Endothelial cell of umbilical vein (primary cell): ENCODE measurements at regions not wholly inside any gene's neighbourhood (a gene's known extent, or its start where the extent isn't known, plus 50 kb on each side); places are given as distances from the start of the nearest gene placed in this dataset.

Experiments used
- BruUV-seq: library from RNA; stranded (reverse); fragments of 400-500 nt; replicated peaks from 2 replicates; lab custom pipeline; 2021; lab: Mats Ljungman, UMichigan
- CTCF ChIA-PET: fragments of 300-600, 350-600 bp; sonication (Branson Sonifier 250); formaldehyde crosslinking; loops from one replicate; lab custom pipeline; 2021; ENCODE audit warnings: antibody characterized with exemption, inconsistent platforms; lab: Charles Lee
- POLR2A ChIA-PET: fragments of 300-600, 350-600 bp; sonication (Branson Sonifier 250); formaldehyde crosslinking; loops from one replicate; lab custom pipeline; 2021; ENCODE audit warnings: antibody characterized with exemption, inconsistent platforms; lab: Charles Lee
- DNase-seq: peaks from one replicate; pipeline ENCODE4 v3.0.0-alpha.2; 2011; ENCODE audit warnings: low read depth, low spot score
- FAIRE-seq: peaks from 2 replicates; lab custom pipeline; 2011; peaks lifted over from hg19 to GRCh38; lab: Jason Lieb, UNC
- H2AFZ ChIP-seq: 2 replicates; pipeline ENCODE4 v1.6.0; 2012; ENCODE audit warnings: low read depth, low read length, control low read depth, inconsistent platforms
- H3K27ac ChIP-seq: 2 replicates; pipeline ENCODE4 v1.5.1; 2011; ENCODE audit warnings: low read depth, mild to moderate bottlenecking, control low read depth, low read length, moderate library complexity; ENCODE audit not compliant: insufficient read depth
- H3K27me3 ChIP-seq, 2 experiments: 2 replicates each; pipeline versions ENCODE4 v1.6.0 to v1.6.1; 2011; ENCODE audit warnings: low read length in 2 of 2, mixed read lengths in 1 of 2; ENCODE audit not compliant: control insufficient read depth in 2 of 2, insufficient read depth in 2 of 2
- H3K36me3 ChIP-seq, 2 experiments: 2 replicates in 1 of 2; 3 replicates in 1 of 2; pipeline ENCODE4 v1.5.1; 2011; ENCODE audit warnings: low read length in 2 of 2, mild to moderate bottlenecking in 1 of 2, moderate library complexity in 1 of 2; ENCODE audit not compliant: control insufficient read depth in 2 of 2, insufficient read depth in 2 of 2; ENCODE audit errors: extremely low read depth in 1 of 2
- H3K4me1 ChIP-seq: 3 replicates; pipeline ENCODE4 v1.5.1; 2011; ENCODE audit warnings: mild to moderate bottlenecking, low read length; ENCODE audit not compliant: control insufficient read depth, insufficient read depth; ENCODE audit errors: extremely low read depth
- H3K4me2 ChIP-seq: 2 replicates; pipeline ENCODE4 v1.6.1; 2011; ENCODE audit warnings: low read length, control low read depth, mixed read lengths; ENCODE audit not compliant: insufficient read depth
- H3K4me3 ChIP-seq, 3 experiments: fragments of 200-600 bp in 1 of 3; sonication (generic), shearing (Covaris generic) in 1 of 3; replicated peaks in 1 of 3; 2 replicates each; pipeline ENCODE4 v1.5.1; 2011 to 2016; ENCODE audit warnings: control low read depth in 3 of 3, low read length in 3 of 3, mild to moderate bottlenecking in 2 of 3, inconsistent platforms in 1 of 3, low read depth in 1 of 3, moderate library complexity in 1 of 3; ENCODE audit not compliant: insufficient read depth in 1 of 3
- H3K79me2 ChIP-seq: 2 replicates; pipeline ENCODE4 v1.6.0; 2012; ENCODE audit warnings: low read length, inconsistent platforms; ENCODE audit not compliant: control insufficient read depth, insufficient read depth
- H3K9ac ChIP-seq: replicated peaks from 2 replicates; pipeline ENCODE3; 2011; ENCODE audit warnings: low read length, control low read depth; ENCODE audit not compliant: insufficient read depth; ENCODE audit errors: extremely low read depth
- H3K9me1 ChIP-seq: replicated peaks from 3 replicates; pipeline ENCODE4 v1.6.0; 2011; ENCODE audit warnings: mild to moderate bottlenecking, low read length; ENCODE audit not compliant: control insufficient read depth, insufficient read depth; ENCODE audit errors: extremely low read depth
- H3K9me3 ChIP-seq: replicated peaks from 2 replicates; pipeline ENCODE4 v1.5.1; 2012; ENCODE audit warnings: low read length, inconsistent platforms; ENCODE audit not compliant: control insufficient read depth, insufficient read depth
- H4K20me1 ChIP-seq: replicated peaks from 2 replicates; pipeline ENCODE3; 2011; ENCODE audit warnings: mild to moderate bottlenecking, low read length; ENCODE audit not compliant: control insufficient read depth, insufficient read depth; ENCODE audit errors: extremely low read depth
- EZH2 ChIP-seq: IDR thresholded peaks from 2 replicates; pipeline ENCODE4 v1.6.1; 2012; ENCODE audit warnings: borderline replicate concordance, low read depth, mild to moderate bottlenecking, moderate library complexity, low read length, inconsistent platforms; ENCODE audit not compliant: severe bottlenecking
- FOS ChIP-seq: IDR thresholded peaks from 2 replicates; pipeline ENCODE4 v1.6.1; 2011; ENCODE audit warnings: mild to moderate bottlenecking, low read length, moderate library complexity, borderline replicate concordance; ENCODE audit not compliant: insufficient read depth
- GATA2 ChIP-seq: IDR thresholded peaks from 2 replicates; pipeline ENCODE4 v1.7.0; 2011; ENCODE audit warnings: low read depth, mild to moderate bottlenecking, moderate library complexity, mixed read lengths, low read length; ENCODE audit not compliant: insufficient read length, insufficient read depth
- JUN ChIP-seq: IDR thresholded peaks from 2 replicates; pipeline ENCODE4 v1.6.1; 2011; ENCODE audit warnings: borderline replicate concordance, low read depth; ENCODE audit not compliant: insufficient read length, insufficient read depth
- MYC ChIP-seq: IDR thresholded peaks from one replicate; pipeline ENCODE4 v1.6.1; 2011; ENCODE audit warnings: mild to moderate bottlenecking, low read depth, low read length
- POLR2A ChIP-seq: IDR thresholded peaks from 2 replicates; pipeline ENCODE4 v1.6.1; 2012; ENCODE audit warnings: low read depth, mild to moderate bottlenecking, control low read depth, low read length
- POLR2AphosphoS5 ChIP-seq: IDR thresholded peaks from 2 replicates; pipeline ENCODE4 v1.6.1; 2012; ENCODE audit warnings: low read depth, mild to moderate bottlenecking, control low read depth, low read length, moderate library complexity; ENCODE audit not compliant: insufficient read depth
- dilution Hi-C: fragments of 300-500 bp; cut with MboI; formaldehyde crosslinking; loops from one replicate; pipeline ENCODE4 v1.15.0; 2019; ENCODE audit warnings: low sequenced_read_pairs; ENCODE audit not compliant: extremely low pct_ligation_motif_present
- intact Hi-C: fragments of 100-400 bp; cut with micrococcal nuclease; formaldehyde crosslinking; loops from one replicate; pipeline ENCODE4 v1.10.0; 2022
- TF ChIP-seq, protein P1 (sequence below), 2 donors: IDR thresholded peaks; 1 replicate in 1 of 2; 2 replicates in 1 of 2; pipeline ENCODE4 v1.5.1; 2011; ENCODE audit warnings: low read length in 2 of 2, mild to moderate bottlenecking in 2 of 2, moderate library complexity in 2 of 2, control low read depth in 1 of 2, inconsistent platforms in 1 of 2, low read depth in 1 of 2; ENCODE audit not compliant: insufficient read depth in 1 of 2; ENCODE audit errors: extremely low read depth in 1 of 2
- TF ChIP-seq, protein P2 (sequence below): IDR thresholded peaks from 2 replicates; pipeline ENCODE4 v1.6.1; 2011; ENCODE audit not compliant: insufficient read depth, insufficient read length

DNA sequence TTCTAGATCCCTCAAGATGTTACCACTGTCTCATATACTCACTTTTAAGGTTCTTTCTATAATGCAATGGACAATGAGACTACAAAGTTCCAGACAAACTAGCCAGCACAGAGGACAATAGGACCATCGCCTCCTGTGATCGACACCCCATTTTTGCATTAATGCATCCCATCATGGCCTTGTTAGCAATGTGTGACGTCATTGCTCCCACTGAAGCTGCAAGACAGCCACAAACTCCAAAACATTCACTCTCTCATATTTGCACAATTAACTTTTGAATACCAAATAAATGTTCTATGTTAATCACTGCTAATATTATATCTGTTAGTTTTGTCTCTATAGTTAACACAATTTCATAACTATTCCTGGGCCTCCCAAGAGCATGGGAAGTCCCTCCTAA is 88.8 kb upstream of the TMEM72 start:
- Histone ChIP-seq H3K36me3 (no peaks in the 10 kb centered on the region), H3K27me3 (no peaks in the 10 kb centered on the region), H3K4me3 (no peak overlapping the region), H4K20me1 (no peaks in the 10 kb centered on the region), H3K9me3 (no peaks in the 10 kb centered on the region), H3K9me1 (no peaks in the 10 kb centered on the region), H2AFZ (no peak overlapping the region), H3K4me1 (no peaks in the 10 kb centered on the region), H3K79me2 (no peaks in the 10 kb centered on the region), H3K4me2 (no peak overlapping the region), H3K9ac (no peak overlapping the region), H3K27ac (no peak overlapping the region)
- DNase-seq (no peak), FAIRE-seq (no peak)
- ChIA-PET CTCF (no interaction called here), POLR2A (no interaction called here)
- intact Hi-C loops (no loop called here), dilution Hi-C loops (no loop called here)
- BruUV-seq, result no TSS peak
- TF ChIP-seq POLR2A, result no peak
- no peak for TF ChIP-seq GATA2
- TF ChIP-seq, protein P1, sequence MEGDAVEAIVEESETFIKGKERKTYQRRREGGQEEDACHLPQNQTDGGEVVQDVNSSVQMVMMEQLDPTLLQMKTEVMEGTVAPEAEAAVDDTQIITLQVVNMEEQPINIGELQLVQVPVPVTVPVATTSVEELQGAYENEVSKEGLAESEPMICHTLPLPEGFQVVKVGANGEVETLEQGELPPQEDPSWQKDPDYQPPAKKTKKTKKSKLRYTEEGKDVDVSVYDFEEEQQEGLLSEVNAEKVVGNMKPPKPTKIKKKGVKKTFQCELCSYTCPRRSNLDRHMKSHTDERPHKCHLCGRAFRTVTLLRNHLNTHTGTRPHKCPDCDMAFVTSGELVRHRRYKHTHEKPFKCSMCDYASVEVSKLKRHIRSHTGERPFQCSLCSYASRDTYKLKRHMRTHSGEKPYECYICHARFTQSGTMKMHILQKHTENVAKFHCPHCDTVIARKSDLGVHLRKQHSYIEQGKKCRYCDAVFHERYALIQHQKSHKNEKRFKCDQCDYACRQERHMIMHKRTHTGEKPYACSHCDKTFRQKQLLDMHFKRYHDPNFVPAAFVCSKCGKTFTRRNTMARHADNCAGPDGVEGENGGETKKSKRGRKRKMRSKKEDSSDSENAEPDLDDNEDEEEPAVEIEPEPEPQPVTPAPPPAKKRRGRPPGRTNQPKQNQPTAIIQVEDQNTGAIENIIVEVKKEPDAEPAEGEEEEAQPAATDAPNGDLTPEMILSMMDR (IDR thresholded peaks at IDR 0.05; ENCODE audit: extremely low read depth in 1 of 2, insufficient read depth in 1 of 2, low read depth in 1 of 2, low read length in 2 of 2), result no peak
- no peak for TF ChIP-seq FOS
- TF ChIP-seq, protein P2, sequence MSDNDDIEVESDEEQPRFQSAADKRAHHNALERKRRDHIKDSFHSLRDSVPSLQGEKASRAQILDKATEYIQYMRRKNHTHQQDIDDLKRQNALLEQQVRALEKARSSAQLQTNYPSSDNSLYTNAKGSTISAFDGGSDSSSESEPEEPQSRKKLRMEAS, result no peak
- no peak for TF ChIP-seq MYC
- TF ChIP-seq JUN, result no peak
- TF ChIP-seq POLR2AphosphoS5, result no peak
- TF ChIP-seq EZH2, result no peak
